ENCODE measurements at regions not wholly inside any gene's neighbourhood (a gene's known extent, or its start where the extent isn't known, plus 50 kb on each side); places are given as distances from the start of the nearest gene placed in this dataset.
A peak's percentile ranks its signal among the peaks of the same experiment; 100 is the strongest.

GRCh38 chr4:13160920-13161319, 323.2 kb downstream of the RAB28 start:
- no peak for DNase-seq (ENCODE audit: low spot score)

DNA sequence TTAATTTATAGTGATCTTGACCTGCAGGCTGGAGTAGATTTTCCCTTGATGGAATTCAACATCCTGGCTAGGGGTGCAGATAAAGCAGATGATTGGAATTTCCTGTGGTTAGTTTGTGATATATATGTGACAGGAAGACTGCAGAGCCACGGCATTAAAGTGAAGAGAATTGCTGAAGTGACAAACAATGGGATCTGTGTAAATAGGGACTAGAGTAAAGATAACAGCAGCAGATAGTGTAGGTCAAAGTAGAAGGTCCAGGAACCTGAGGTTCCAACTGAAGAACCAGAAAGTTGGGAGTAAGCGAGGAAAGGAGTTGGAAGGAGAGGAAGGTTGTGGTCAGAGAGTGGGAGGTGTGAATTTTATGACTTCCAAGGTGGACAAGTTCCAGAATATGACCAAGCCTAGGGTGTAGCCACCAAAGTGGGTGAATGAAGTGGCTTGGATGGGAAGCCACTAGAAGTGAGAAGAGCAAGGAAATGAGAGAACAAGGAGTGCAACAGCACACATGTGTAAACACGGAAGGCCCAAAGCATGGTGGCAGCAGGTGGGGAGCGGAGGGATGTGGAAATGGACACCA, 325.0 kb downstream of the RAB28 start:
- Histone ChIP-seq H3K9me3 (ENCODE audit: severe bottlenecking) (no peaks in the 10 kb centered on the region), H3K4me1 (ENCODE audit: insufficient read depth, poor library complexity, severe bottlenecking) (no peaks in the 10 kb centered on the region), H3K4me3 (ENCODE audit: severe bottlenecking) (no peak overlapping the region), H3K27ac (ENCODE audit: poor library complexity, severe bottlenecking) (no peak overlapping the region), H3K36me3 (ENCODE audit: low read depth) (no peaks in the 10 kb centered on the region), H3K27me3 (ENCODE audit: insufficient read depth, poor library complexity, severe bottlenecking) (no peaks in the 10 kb centered on the region)
- ATAC-seq (ENCODE audit: low read depth) (no peak), DNase-seq (ENCODE audit: low spot score) (no peak)
- TF ChIP-seq, protein P1, sequence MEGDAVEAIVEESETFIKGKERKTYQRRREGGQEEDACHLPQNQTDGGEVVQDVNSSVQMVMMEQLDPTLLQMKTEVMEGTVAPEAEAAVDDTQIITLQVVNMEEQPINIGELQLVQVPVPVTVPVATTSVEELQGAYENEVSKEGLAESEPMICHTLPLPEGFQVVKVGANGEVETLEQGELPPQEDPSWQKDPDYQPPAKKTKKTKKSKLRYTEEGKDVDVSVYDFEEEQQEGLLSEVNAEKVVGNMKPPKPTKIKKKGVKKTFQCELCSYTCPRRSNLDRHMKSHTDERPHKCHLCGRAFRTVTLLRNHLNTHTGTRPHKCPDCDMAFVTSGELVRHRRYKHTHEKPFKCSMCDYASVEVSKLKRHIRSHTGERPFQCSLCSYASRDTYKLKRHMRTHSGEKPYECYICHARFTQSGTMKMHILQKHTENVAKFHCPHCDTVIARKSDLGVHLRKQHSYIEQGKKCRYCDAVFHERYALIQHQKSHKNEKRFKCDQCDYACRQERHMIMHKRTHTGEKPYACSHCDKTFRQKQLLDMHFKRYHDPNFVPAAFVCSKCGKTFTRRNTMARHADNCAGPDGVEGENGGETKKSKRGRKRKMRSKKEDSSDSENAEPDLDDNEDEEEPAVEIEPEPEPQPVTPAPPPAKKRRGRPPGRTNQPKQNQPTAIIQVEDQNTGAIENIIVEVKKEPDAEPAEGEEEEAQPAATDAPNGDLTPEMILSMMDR (IDR thresholded peaks at IDR 0.05; ENCODE audit: poor library complexity, severe bottlenecking), result no peak

More at GRCh38 chr4:13160920-13161319, 323.2 kb downstream of the RAB28 start:
- H3K27ac ChIP-seq (ENCODE audit: poor library complexity, severe bottlenecking), result no peak overlapping the region
- ATAC-seq (ENCODE audit: low read depth), result peak; percentile 55; the same call in 2 of the 3 replicates
- TF ChIP-seq, protein P1 (IDR thresholded peaks at IDR 0.05; ENCODE audit: poor library complexity, severe bottlenecking), result no peak
- no peaks in the 10 kb centered on the region for H3K4me1 ChIP-seq (ENCODE audit: insufficient read depth, poor library complexity, severe bottlenecking)
- no peak overlapping the region for H3K4me3 ChIP-seq (ENCODE audit: severe bottlenecking)
- H3K36me3 ChIP-seq (ENCODE audit: low read depth), result no peaks in the 10 kb centered on the region
- H3K9me3 ChIP-seq (ENCODE audit: severe bottlenecking), result no peaks in the 10 kb centered on the region
- no peaks in the 10 kb centered on the region for H3K27me3 ChIP-seq (ENCODE audit: insufficient read depth, poor library complexity, severe bottlenecking)

DNA sequence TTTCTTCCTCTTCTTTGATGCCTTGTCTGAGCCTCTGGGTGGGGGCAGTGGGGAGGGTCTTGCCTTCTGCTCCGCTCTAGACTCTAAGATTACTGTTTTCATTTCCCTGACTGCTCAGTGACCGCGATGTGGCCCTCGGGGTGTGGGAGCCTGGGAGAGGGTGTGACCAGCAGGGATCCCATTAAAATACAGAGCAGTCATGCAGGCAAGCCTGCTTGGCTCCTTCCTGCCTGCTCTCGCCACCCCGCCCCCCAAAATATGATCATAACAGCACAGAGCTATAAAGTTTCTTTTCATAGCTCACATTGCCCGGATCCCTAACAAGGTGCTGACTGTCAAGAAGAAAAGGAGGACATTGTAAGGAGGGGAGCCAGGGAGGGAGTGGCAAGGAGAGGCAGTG, 332.9 kb downstream of the RAB28 start:
- TF ChIP-seq, protein P1 (IDR thresholded peaks at IDR 0.05; ENCODE audit: poor library complexity, severe bottlenecking), result no peak
- no peaks in the 10 kb centered on the region for H3K9me3 ChIP-seq (ENCODE audit: severe bottlenecking)
- no peak overlapping the region for H3K4me3 ChIP-seq (ENCODE audit: severe bottlenecking)
- no peaks in the 10 kb centered on the region for H3K4me1 ChIP-seq (ENCODE audit: insufficient read depth, poor library complexity, severe bottlenecking)
- no peaks in the 10 kb centered on the region for H3K27me3 ChIP-seq (ENCODE audit: insufficient read depth, poor library complexity, severe bottlenecking)
- no peaks in the 10 kb centered on the region for H3K36me3 ChIP-seq (ENCODE audit: low read depth)
- ATAC-seq (ENCODE audit: low read depth) (no peak), DNase-seq (ENCODE audit: low spot score) (no peak)
- no peak overlapping the region for H3K27ac ChIP-seq (ENCODE audit: poor library complexity, severe bottlenecking)

GRCh38 chr4:13143222-13144070, 340.7 kb downstream of the RAB28 start:
- ATAC-seq (ENCODE audit: low read depth) (no peak), DNase-seq (ENCODE audit: low spot score) (no peak)
- no peaks in the 10 kb centered on the region for H3K9me3 ChIP-seq (ENCODE audit: severe bottlenecking)
- H3K27ac ChIP-seq (ENCODE audit: poor library complexity, severe bottlenecking), result no peak overlapping the region
- H3K4me1 ChIP-seq (ENCODE audit: insufficient read depth, poor library complexity, severe bottlenecking), result no peaks in the 10 kb centered on the region
- no peaks in the 10 kb centered on the region for H3K36me3 ChIP-seq (ENCODE audit: low read depth)
- H3K4me3 ChIP-seq (ENCODE audit: severe bottlenecking), result no peak overlapping the region
- H3K27me3 ChIP-seq (ENCODE audit: insufficient read depth, poor library complexity, severe bottlenecking), result no peaks in the 10 kb centered on the region
- TF ChIP-seq, protein P1 (IDR thresholded peaks at IDR 0.05; ENCODE audit: poor library complexity, severe bottlenecking), result no peak

DNA sequence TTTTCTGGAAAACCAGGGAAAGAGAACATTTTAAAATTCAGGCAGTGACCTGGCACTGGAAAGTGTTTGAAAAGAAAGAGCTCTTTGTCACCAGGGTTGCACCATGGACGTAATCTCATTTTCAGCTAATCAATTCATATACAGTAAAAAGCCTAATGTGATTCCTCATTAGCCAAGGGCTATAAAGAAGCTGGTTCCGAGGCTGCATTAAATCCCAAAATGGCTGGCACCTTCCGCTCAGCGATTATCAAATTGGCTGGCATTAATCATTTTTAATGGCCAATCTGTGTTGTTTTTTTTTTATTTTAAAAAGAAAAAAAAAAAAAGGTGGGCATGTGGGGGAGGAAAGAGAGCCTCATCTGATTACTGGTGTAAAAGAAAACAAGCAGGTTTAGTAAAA, 341.4 kb downstream of the RAB28 start:
- H3K4me3 ChIP-seq (ENCODE audit: severe bottlenecking), result no peak overlapping the region
- H3K36me3 ChIP-seq (ENCODE audit: low read depth), result no peaks in the 10 kb centered on the region
- ATAC-seq (ENCODE audit: low read depth), result no peak
- H3K9me3 ChIP-seq (ENCODE audit: severe bottlenecking), result no peaks in the 10 kb centered on the region
- no peak for DNase-seq (ENCODE audit: low spot score)
- no peak overlapping the region for H3K27ac ChIP-seq (ENCODE audit: poor library complexity, severe bottlenecking)
- H3K4me1 ChIP-seq (ENCODE audit: insufficient read depth, poor library complexity, severe bottlenecking), result no peaks in the 10 kb centered on the region
- TF ChIP-seq, protein P1 (IDR thresholded peaks at IDR 0.05; ENCODE audit: poor library complexity, severe bottlenecking), result no peak
- no peaks in the 10 kb centered on the region for H3K27me3 ChIP-seq (ENCODE audit: insufficient read depth, poor library complexity, severe bottlenecking)

All from RWPE2 (cell line).